ENCODE measurements at regions not wholly inside any gene's neighbourhood (a gene's known extent, or its start where the extent isn't known, plus 50 kb on each side); places are given as distances from the start of the nearest gene placed in this dataset.
"Not testable (repeated sequence)": the region's sequence is repeated elsewhere in the genome, so short reads cannot be mapped to it uniquely, and the experiment has no call there.

DNA sequence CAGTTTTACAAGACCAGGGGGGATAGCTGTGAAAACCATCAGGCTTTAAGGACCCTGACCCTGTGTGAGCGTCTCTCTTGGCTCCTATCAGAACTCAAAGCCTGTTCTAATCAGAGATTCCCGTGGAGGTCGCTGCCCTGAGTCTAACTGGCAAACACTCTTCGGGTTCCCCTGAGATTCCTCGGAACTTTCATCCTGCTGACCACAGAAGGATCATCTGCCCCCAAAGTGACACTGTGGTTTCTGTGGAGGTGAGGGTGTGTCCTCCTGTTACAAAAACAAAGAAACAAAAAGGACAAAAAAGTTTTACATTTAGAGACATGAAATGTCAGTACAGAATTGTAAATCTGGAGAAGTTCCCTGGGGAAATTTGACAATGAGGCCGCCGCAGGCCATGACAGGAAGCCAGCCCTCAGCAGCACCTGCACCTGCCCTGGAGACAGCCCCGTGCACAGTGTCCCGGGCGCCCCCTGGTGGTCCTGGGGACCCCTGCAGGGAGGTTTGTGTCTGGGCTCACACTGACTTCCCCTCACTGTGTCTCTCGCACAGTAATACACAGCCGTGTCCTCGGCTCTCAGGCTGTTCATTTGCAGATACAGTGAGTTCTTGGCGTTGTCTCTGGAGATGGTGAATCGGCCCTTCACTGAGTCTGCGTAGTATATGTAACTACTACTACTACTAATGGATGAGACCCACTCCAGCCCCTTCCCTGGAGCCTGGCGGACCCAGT, 708.3 kb downstream of the TMEM121 start:
- TF ChIP-seq EP300 (IDR thresholded peaks at IDR 0.05; ENCODE audit: low read depth); POLR2AphosphoS5 (IDR thresholded peaks at IDR 0.05); POLR2A (IDR thresholded peaks at IDR 0.05): not testable (repeated sequence)
- TF ChIP-seq, protein P1, sequence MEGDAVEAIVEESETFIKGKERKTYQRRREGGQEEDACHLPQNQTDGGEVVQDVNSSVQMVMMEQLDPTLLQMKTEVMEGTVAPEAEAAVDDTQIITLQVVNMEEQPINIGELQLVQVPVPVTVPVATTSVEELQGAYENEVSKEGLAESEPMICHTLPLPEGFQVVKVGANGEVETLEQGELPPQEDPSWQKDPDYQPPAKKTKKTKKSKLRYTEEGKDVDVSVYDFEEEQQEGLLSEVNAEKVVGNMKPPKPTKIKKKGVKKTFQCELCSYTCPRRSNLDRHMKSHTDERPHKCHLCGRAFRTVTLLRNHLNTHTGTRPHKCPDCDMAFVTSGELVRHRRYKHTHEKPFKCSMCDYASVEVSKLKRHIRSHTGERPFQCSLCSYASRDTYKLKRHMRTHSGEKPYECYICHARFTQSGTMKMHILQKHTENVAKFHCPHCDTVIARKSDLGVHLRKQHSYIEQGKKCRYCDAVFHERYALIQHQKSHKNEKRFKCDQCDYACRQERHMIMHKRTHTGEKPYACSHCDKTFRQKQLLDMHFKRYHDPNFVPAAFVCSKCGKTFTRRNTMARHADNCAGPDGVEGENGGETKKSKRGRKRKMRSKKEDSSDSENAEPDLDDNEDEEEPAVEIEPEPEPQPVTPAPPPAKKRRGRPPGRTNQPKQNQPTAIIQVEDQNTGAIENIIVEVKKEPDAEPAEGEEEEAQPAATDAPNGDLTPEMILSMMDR (IDR thresholded peaks at IDR 0.05), result peak; percentile 18 to 38 (median 20)
